ENCODE measurements at regions not wholly inside any gene's neighbourhood (a gene's known extent, or its start where the extent isn't known, plus 50 kb on each side); places are given as distances from the start of the nearest gene placed in this dataset.
"Not testable (repeated sequence)": the region's sequence is repeated elsewhere in the genome, so short reads cannot be mapped to it uniquely, and the experiment has no call there.

GRCh38 chr6:20340068-20340848 lies 61.4 kb upstream of the E2F3 start:
- ChIA-PET POLR2A (interaction anchor here (1.3 to 3.7 kb wide), 2 partner anchors 21 to 26 kb away, joined by 5 to 28 read pairs; no protein-coding TSS in a partner anchor), CTCF (no interaction called here)
- no peaks in the 10 kb centered on the region for H3K36me3 ChIP-seq (ENCODE audit: insufficient read depth, low read length)
- Mint-ChIP-seq H3K4me3 (no peak overlapping the region), H3K36me3 (ENCODE audit: low read depth) (no peaks in the 10 kb centered on the region), H3K9me3 (no peaks in the 10 kb centered on the region), H3K4me1 (ENCODE audit: low read depth) (peaks cover 32% of the 10 kb centered on the region), H3K27ac (no peak overlapping the region), H3K27me3 (no peaks in the 10 kb centered on the region)
- no peak overlapping the region for H3K4me3 ChIP-seq (ENCODE audit: low read length)
- H3K27ac ChIP-seq (ENCODE audit: low read depth in 1 of 2, low read length in 2 of 2): no peak overlapping the region
- ATAC-seq (ENCODE audit: poor library complexity): no peak
- no peaks in the 10 kb centered on the region for H3K27me3 ChIP-seq (ENCODE audit: control insufficient read depth in 1 of 2, insufficient read depth in 2 of 2, low read length in 2 of 2)
- peaks cover 0 to 4% of the 10 kb centered on the region in 2 experiments for H3K9me3 ChIP-seq (ENCODE audit: control insufficient read depth in 1 of 2, insufficient read depth in 1 of 2, low read length in 2 of 2)
- DNase-seq: no peak
- H3K4me1 ChIP-seq (ENCODE audit: insufficient read depth, low read length): peaks cover 5% of the 10 kb centered on the region
- TF ChIP-seq, protein P1, sequence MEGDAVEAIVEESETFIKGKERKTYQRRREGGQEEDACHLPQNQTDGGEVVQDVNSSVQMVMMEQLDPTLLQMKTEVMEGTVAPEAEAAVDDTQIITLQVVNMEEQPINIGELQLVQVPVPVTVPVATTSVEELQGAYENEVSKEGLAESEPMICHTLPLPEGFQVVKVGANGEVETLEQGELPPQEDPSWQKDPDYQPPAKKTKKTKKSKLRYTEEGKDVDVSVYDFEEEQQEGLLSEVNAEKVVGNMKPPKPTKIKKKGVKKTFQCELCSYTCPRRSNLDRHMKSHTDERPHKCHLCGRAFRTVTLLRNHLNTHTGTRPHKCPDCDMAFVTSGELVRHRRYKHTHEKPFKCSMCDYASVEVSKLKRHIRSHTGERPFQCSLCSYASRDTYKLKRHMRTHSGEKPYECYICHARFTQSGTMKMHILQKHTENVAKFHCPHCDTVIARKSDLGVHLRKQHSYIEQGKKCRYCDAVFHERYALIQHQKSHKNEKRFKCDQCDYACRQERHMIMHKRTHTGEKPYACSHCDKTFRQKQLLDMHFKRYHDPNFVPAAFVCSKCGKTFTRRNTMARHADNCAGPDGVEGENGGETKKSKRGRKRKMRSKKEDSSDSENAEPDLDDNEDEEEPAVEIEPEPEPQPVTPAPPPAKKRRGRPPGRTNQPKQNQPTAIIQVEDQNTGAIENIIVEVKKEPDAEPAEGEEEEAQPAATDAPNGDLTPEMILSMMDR (IDR thresholded peaks at IDR 0.05): no peak
- intact Hi-C loops (cut with DNase I, micrococcal nuclease): no loop called here

GRCh38 chr6:20341096-20341495 lies 60.6 kb upstream of the E2F3 start:
- ChIA-PET CTCF (no interaction called here), POLR2A (interaction anchor here (1.1 to 3.7 kb wide), 3 partner anchors 21 to 63 kb away, joined by 3 to 28 read pairs (median 5); no protein-coding TSS in a partner anchor)
- no peaks in the 10 kb centered on the region for H3K27me3 Mint-ChIP-seq
- H3K36me3 ChIP-seq (ENCODE audit: insufficient read depth, low read length): no peaks in the 10 kb centered on the region
- H3K27ac Mint-ChIP-seq: no peak overlapping the region
- ATAC-seq (ENCODE audit: poor library complexity) (no peak), DNase-seq (no peak)
- H3K4me1 ChIP-seq (ENCODE audit: insufficient read depth, low read length): peaks cover 5% of the 10 kb centered on the region
- no peaks in the 10 kb centered on the region for H3K9me3 Mint-ChIP-seq
- no peak overlapping the region for H3K4me3 ChIP-seq (ENCODE audit: low read length)
- H3K36me3 Mint-ChIP-seq (ENCODE audit: low read depth): no peaks in the 10 kb centered on the region
- no peak overlapping the region for H3K4me3 Mint-ChIP-seq
- no peak overlapping the region for H3K27ac ChIP-seq (ENCODE audit: low read depth in 1 of 2, low read length in 2 of 2)
- intact Hi-C loops (cut with DNase I, micrococcal nuclease): no loop called here
- peaks cover 0 to 4% of the 10 kb centered on the region in 2 experiments for H3K9me3 ChIP-seq (ENCODE audit: control insufficient read depth in 1 of 2, insufficient read depth in 1 of 2, low read length in 2 of 2)
- TF ChIP-seq, protein P1 (IDR thresholded peaks at IDR 0.05): no peak
- H3K27me3 ChIP-seq (ENCODE audit: control insufficient read depth in 1 of 2, insufficient read depth in 2 of 2, low read length in 2 of 2): no peaks in the 10 kb centered on the region
- H3K4me1 Mint-ChIP-seq (ENCODE audit: low read depth): peaks cover 24% of the 10 kb centered on the region

- no peak overlapping the region for H3K4me3 ChIP-seq (ENCODE audit: low read length)
- H3K36me3 Mint-ChIP-seq (ENCODE audit: low read depth): no peaks in the 10 kb centered on the region
- CTCF ChIA-PET: no interaction called here
- peaks cover 19% of the 10 kb centered on the region for H3K4me1 Mint-ChIP-seq (ENCODE audit: low read depth)
- H3K4me3 Mint-ChIP-seq: no peak overlapping the region
- no peaks in the 10 kb centered on the region for H3K27me3 ChIP-seq (ENCODE audit: control insufficient read depth in 1 of 2, insufficient read depth in 2 of 2, low read length in 2 of 2)
- H3K36me3 ChIP-seq (ENCODE audit: insufficient read depth, low read length): no peaks in the 10 kb centered on the region
- peaks cover 0 to 4% of the 10 kb centered on the region in 2 experiments for H3K9me3 ChIP-seq (ENCODE audit: control insufficient read depth in 1 of 2, insufficient read depth in 1 of 2, low read length in 2 of 2)
- no peak for DNase-seq
- H3K27ac Mint-ChIP-seq: no peak overlapping the region
- TF ChIP-seq, protein P1 (IDR thresholded peaks at IDR 0.05): no peak
- no peak for ATAC-seq (ENCODE audit: poor library complexity)
- intact Hi-C loops (cut with DNase I, micrococcal nuclease): no loop called here
- H3K4me1 ChIP-seq (ENCODE audit: insufficient read depth, low read length): peaks cover 1% of the 10 kb centered on the region
- no peaks in the 10 kb centered on the region for H3K9me3 Mint-ChIP-seq
- POLR2A ChIA-PET: interaction anchor here (1.1 to 3.7 kb wide), 3 partner anchors 22 to 63 kb away, joined by 3 to 28 read pairs (median 5); no protein-coding TSS in a partner anchor
- H3K27me3 Mint-ChIP-seq: no peaks in the 10 kb centered on the region
- H3K27ac ChIP-seq (ENCODE audit: low read depth in 1 of 2, low read length in 2 of 2): no peak overlapping the region
Observed at GRCh38 chr6:20341564-20341963, 60.1 kb upstream of the E2F3 start.

- H3K4me3 Mint-ChIP-seq; H3K36me3 Mint-ChIP-seq (ENCODE audit: low read depth); H3K36me3 ChIP-seq (ENCODE audit: insufficient read depth, low read length); DNase-seq; H3K27me3 ChIP-seq (ENCODE audit: control insufficient read depth in 1 of 2, insufficient read depth in 2 of 2, low read length in 2 of 2); H3K27ac Mint-ChIP-seq; H3K9me3 ChIP-seq (ENCODE audit: control insufficient read depth in 1 of 2, insufficient read depth in 1 of 2, low read length in 2 of 2); H3K27ac ChIP-seq (ENCODE audit: low read depth in 1 of 2, low read length in 2 of 2); intact Hi-C loops (cut with DNase I, micrococcal nuclease); H3K27me3 Mint-ChIP-seq; ATAC-seq (ENCODE audit: poor library complexity); H3K9me3 Mint-ChIP-seq; H3K4me1 ChIP-seq (ENCODE audit: insufficient read depth, low read length); CTCF ChIA-PET; H3K4me3 ChIP-seq (ENCODE audit: low read length): not testable (repeated sequence)
- H3K4me1 Mint-ChIP-seq (ENCODE audit: low read depth): peaks cover 11% of the 10 kb centered on the region
- POLR2A ChIA-PET: interaction anchor here (1.0 to 3.7 kb wide), 3 partner anchors 12 to 27 kb away, joined by 4 to 16 read pairs (median 4); no protein-coding TSS in a partner anchor
Observed at GRCh38 chr6:20346948-20347347, 54.7 kb upstream of the E2F3 start.
